ENCODE measurements at regions not wholly inside any gene's neighbourhood (a gene's known extent, or its start where the extent isn't known, plus 50 kb on each side); places are given as distances from the start of the nearest gene placed in this dataset.

- TF ChIP-seq, protein P1, sequence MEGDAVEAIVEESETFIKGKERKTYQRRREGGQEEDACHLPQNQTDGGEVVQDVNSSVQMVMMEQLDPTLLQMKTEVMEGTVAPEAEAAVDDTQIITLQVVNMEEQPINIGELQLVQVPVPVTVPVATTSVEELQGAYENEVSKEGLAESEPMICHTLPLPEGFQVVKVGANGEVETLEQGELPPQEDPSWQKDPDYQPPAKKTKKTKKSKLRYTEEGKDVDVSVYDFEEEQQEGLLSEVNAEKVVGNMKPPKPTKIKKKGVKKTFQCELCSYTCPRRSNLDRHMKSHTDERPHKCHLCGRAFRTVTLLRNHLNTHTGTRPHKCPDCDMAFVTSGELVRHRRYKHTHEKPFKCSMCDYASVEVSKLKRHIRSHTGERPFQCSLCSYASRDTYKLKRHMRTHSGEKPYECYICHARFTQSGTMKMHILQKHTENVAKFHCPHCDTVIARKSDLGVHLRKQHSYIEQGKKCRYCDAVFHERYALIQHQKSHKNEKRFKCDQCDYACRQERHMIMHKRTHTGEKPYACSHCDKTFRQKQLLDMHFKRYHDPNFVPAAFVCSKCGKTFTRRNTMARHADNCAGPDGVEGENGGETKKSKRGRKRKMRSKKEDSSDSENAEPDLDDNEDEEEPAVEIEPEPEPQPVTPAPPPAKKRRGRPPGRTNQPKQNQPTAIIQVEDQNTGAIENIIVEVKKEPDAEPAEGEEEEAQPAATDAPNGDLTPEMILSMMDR (IDR thresholded peaks at IDR 0.05 in 2 of 3, conservative IDR thresholded peaks at IDR 0.05 in 1 of 3; ENCODE audit: borderline replicate concordance in 1 of 3, insufficient read depth in 1 of 3, low read depth in 2 of 3, low read length in 2 of 3), result no peak
- no peak for TF ChIP-seq TCF7L2 (IDR thresholded peaks at IDR 0.05; ENCODE audit: borderline replicate concordance, extremely low read depth, insufficient read depth, insufficient read length)
- TF ChIP-seq ZNF274 (IDR thresholded peaks at IDR 0.05; ENCODE audit: low read depth, low read length), result no peak
- TF ChIP-seq POLR2AphosphoS5 (IDR thresholded peaks at IDR 0.05; ENCODE audit: low read depth, low read length), result no peak
- no peak for TF ChIP-seq EZH2 (IDR thresholded peaks at IDR 0.05)
- TF ChIP-seq EZH2phosphoT487 (IDR thresholded peaks at IDR 0.05; ENCODE audit: borderline replicate concordance), result no peak
- TF ChIP-seq, protein P2, sequence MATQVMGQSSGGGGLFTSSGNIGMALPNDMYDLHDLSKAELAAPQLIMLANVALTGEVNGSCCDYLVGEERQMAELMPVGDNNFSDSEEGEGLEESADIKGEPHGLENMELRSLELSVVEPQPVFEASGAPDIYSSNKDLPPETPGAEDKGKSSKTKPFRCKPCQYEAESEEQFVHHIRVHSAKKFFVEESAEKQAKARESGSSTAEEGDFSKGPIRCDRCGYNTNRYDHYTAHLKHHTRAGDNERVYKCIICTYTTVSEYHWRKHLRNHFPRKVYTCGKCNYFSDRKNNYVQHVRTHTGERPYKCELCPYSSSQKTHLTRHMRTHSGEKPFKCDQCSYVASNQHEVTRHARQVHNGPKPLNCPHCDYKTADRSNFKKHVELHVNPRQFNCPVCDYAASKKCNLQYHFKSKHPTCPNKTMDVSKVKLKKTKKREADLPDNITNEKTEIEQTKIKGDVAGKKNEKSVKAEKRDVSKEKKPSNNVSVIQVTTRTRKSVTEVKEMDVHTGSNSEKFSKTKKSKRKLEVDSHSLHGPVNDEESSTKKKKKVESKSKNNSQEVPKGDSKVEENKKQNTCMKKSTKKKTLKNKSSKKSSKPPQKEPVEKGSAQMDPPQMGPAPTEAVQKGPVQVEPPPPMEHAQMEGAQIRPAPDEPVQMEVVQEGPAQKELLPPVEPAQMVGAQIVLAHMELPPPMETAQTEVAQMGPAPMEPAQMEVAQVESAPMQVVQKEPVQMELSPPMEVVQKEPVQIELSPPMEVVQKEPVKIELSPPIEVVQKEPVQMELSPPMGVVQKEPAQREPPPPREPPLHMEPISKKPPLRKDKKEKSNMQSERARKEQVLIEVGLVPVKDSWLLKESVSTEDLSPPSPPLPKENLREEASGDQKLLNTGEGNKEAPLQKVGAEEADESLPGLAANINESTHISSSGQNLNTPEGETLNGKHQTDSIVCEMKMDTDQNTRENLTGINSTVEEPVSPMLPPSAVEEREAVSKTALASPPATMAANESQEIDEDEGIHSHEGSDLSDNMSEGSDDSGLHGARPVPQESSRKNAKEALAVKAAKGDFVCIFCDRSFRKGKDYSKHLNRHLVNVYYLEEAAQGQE (IDR thresholded peaks at IDR 0.05; ENCODE audit: low read depth), result no peak
- no peak for TF ChIP-seq SRF (IDR thresholded peaks at IDR 0.05; ENCODE audit: low read depth)
- TF ChIP-seq, protein P3, sequence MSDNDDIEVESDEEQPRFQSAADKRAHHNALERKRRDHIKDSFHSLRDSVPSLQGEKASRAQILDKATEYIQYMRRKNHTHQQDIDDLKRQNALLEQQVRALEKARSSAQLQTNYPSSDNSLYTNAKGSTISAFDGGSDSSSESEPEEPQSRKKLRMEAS (IDR thresholded peaks at IDR 0.05), result no peak
- TF ChIP-seq EGR1 (IDR thresholded peaks at IDR 0.05; ENCODE audit: low read depth), result no peak
- TF ChIP-seq SP1 (IDR thresholded peaks at IDR 0.05; ENCODE audit: low read depth), result no peak
- TF ChIP-seq ATF3 (IDR thresholded peaks at IDR 0.05), result no peak
- no peak for TF ChIP-seq POLR2A (IDR thresholded peaks at IDR 0.05; ENCODE audit: borderline replicate concordance, extremely low read depth, insufficient read depth, insufficient read length)
- TF ChIP-seq JUND (IDR thresholded peaks at IDR 0.05), result no peak
These were observed 71.2 kb upstream of the ADRA1D start for GRCh38 chr20:4320291-4320690.
